Smooth muscle cell (in vitro differentiated cells): ENCODE measurements at regions not wholly inside any gene's neighbourhood (a gene's known extent, or its start where the extent isn't known, plus 50 kb on each side); places are given as distances from the start of the nearest gene placed in this dataset.

ENCODE experiments used
- DNase-seq: peaks from one replicate; lab custom pipeline; 2025; ENCODE audit not compliant: unreplicated experiment; lab: John Stamatoyannopoulos, UW
- H2AFZ ChIP-seq: fragments of 200-600 bp; sonication (generic); 2 replicates; pipeline ENCODE4 v1.6.0; 2016; ENCODE audit warnings: antibody characterized with exemption, low read depth, mild to moderate bottlenecking
- H3F3A ChIP-seq: fragments of 200-600 bp; sonication (generic); 2 replicates; pipeline ENCODE4 v1.6.0; 2017; ENCODE audit warnings: antibody characterized with exemption, low read depth
- H3K27ac ChIP-seq: fragments of 200-600 bp; sonication (generic); 2 replicates; pipeline ENCODE4 v1.5.1; 2016; ENCODE audit warnings: low read depth, mild to moderate bottlenecking
- H3K27me3 ChIP-seq: fragments of 200-600 bp; sonication (generic); 2 replicates; pipeline ENCODE4 v1.6.1; 2016; ENCODE audit warnings: low read depth, mild to moderate bottlenecking
- H3K36me3 ChIP-seq: fragments of 200-600 bp; sonication (generic); 2 replicates; pipeline ENCODE4 v1.5.1; 2016; ENCODE audit warnings: low read depth
- H3K4me1 ChIP-seq: fragments of 200-600 bp; sonication (generic); 2 replicates; pipeline ENCODE4 v1.5.1; 2016; ENCODE audit warnings: low read depth
- H3K4me2 ChIP-seq: fragments of 200-600 bp; sonication (generic); 2 replicates; pipeline ENCODE4 v1.6.0; 2016; ENCODE audit warnings: mild to moderate bottlenecking
- H3K4me3 ChIP-seq: fragments of 200-600 bp; sonication (generic); 2 replicates; pipeline ENCODE4 v1.5.1; 2016; ENCODE audit warnings: mild to moderate bottlenecking
- H3K79me2 ChIP-seq: fragments of 200-600 bp; sonication (generic); 2 replicates; pipeline ENCODE4 v1.6.0; 2016; ENCODE audit warnings: low read depth, mild to moderate bottlenecking
- H3K9ac ChIP-seq: fragments of 200-600 bp; sonication (generic); 2 replicates; pipeline ENCODE4 v1.6.0; 2016; ENCODE audit warnings: low read depth
- H3K9me3 ChIP-seq: fragments of 200-600 bp; sonication (generic); replicated peaks from 2 replicates; pipeline ENCODE4 v1.5.1; 2016; ENCODE audit warnings: low read depth
- H4K20me1 ChIP-seq: fragments of 200-600 bp; sonication (generic); 2 replicates; pipeline ENCODE4 v1.6.0; 2016; ENCODE audit warnings: low read depth
- CTCF ChIP-seq: fragments of 200-600 bp; sonication (generic); IDR thresholded peaks from 2 replicates; pipeline ENCODE4 v1.5.1; 2017; ENCODE audit warnings: borderline replicate concordance, mild to moderate bottlenecking, antibody characterized with exemption; ENCODE audit not compliant: insufficient read depth, poor library complexity, severe bottlenecking
- WGBS: methylation state at CpG from one replicate; pipeline ENCODE4 v1.1.7; 2016; ENCODE audit warnings: low lambda C conversion rate; 5-methylcytosine and 5-hydroxymethylcytosine counted together

- H3K36me3 ChIP-seq = no peaks in the 10 kb centered on the region
- DNase-seq = no peak
- H3K4me2 ChIP-seq = peak overlapping the region; percentile 6
- no peak overlapping the region for H3K4me3 ChIP-seq
- no peak overlapping the region for H3K27ac ChIP-seq
- H3K9ac ChIP-seq = no peak overlapping the region
- no peaks in the 10 kb centered on the region for H3K9me3 ChIP-seq
- H3K27me3 ChIP-seq = no peaks in the 10 kb centered on the region
- no peaks in the 10 kb centered on the region for H3K4me1 ChIP-seq
- 86% methylated on average over 1 of the region's 1 CpG for WGBS
- TF ChIP-seq CTCF = no peak
- H2AFZ ChIP-seq = no peak overlapping the region
- no peaks in the 10 kb centered on the region for H3K79me2 ChIP-seq
- no peaks in the 10 kb centered on the region for H3F3A ChIP-seq
- H4K20me1 ChIP-seq = no peaks in the 10 kb centered on the region
Observed at GRCh38 chr5:143506836-143507552, 103.5 kb upstream of the NR3C1 start.

- Histone ChIP-seq H3K4me1 (no peaks in the 10 kb centered on the region), H3K4me3 (no peak overlapping the region), H4K20me1 (no peaks in the 10 kb centered on the region), H2AFZ (no peak overlapping the region), H3K79me2 (no peaks in the 10 kb centered on the region), H3K9ac (no peak overlapping the region), H3K4me2 (no peak overlapping the region), H3K27ac (no peak overlapping the region), H3K27me3 (no peaks in the 10 kb centered on the region), H3K36me3 (no peaks in the 10 kb centered on the region), H3K9me3 (no peaks in the 10 kb centered on the region), H3F3A (no peaks in the 10 kb centered on the region)
- DNase-seq = no peak
- TF ChIP-seq CTCF = no peak
- 100% methylated on average over 1 of the region's 1 CpG for WGBS
Observed at GRCh38 chr5:143505934-143506333, 102.4 kb upstream of the NR3C1 start.

- no peaks in the 10 kb centered on the region for H3K79me2 ChIP-seq
- no peak overlapping the region for H3K9ac ChIP-seq
- no peak overlapping the region for H3K27ac ChIP-seq
- H4K20me1 ChIP-seq = no peaks in the 10 kb centered on the region
- no peaks in the 10 kb centered on the region for H3K4me1 ChIP-seq
- no peaks in the 10 kb centered on the region for H3F3A ChIP-seq
- no peak for TF ChIP-seq CTCF
- H3K9me3 ChIP-seq = no peaks in the 10 kb centered on the region
- no peak overlapping the region for H3K4me3 ChIP-seq
- DNase-seq = no peak
- H3K36me3 ChIP-seq = no peaks in the 10 kb centered on the region
- H2AFZ ChIP-seq = no peak overlapping the region
- no peak overlapping the region for H3K4me2 ChIP-seq
- H3K27me3 ChIP-seq = no peaks in the 10 kb centered on the region
Observed at GRCh38 chr5:143505354-143505753, 101.9 kb upstream of the NR3C1 start.
